ENCODE measurements at regions not wholly inside any gene's neighbourhood (a gene's known extent, or its start where the extent isn't known, plus 50 kb on each side); places are given as distances from the start of the nearest gene placed in this dataset.

DNA sequence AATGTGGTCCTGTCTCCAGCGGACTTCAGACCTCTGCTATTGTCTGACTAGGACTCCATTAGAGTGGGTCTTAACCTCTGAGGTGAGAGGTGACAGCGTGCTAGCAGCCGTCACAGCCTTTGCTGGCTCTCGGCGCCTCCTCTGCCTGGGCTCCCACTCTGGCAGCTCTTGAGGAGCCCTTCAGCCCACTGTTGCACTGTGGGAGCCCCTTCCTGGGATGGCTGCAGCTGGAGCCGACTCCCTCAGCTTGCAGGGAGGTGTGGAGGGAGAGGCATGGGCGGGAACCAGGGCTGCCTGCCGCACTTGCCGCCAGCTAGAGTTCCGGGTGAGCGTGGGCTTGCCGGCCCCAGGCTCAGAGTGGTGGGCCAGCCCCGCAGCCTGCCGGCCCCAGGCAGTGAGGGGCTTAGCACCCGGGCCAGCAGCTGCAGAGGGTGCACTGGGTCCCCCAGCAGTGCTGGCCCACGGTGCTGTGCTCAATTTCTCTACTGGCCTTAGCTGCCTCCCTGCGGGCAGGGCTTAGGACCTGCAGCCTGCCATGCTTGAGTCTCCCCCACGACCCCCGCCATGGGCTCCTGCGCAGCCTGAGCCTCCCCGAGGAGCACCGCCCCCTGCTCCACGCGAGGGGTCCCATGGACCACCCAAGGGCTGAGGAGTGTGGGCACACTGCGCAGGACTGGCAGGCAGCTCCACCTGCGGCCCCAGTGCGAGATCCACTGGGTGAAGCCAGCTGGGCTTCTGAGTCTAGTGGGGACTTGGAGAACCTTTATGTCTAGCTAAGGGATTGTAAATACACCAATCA, 163.4 kb upstream of the ITM2A start:
- TF ChIP-seq YY1 (IDR thresholded peaks at IDR 0.05; ENCODE audit: insufficient read depth, insufficient read length) (no peak), SUZ12 (IDR thresholded peaks at IDR 0.05; ENCODE audit: extremely low read depth, insufficient read depth, insufficient read length) (no peak)

Data from NT2/D1 (cell line).